Parathyroid adenoma (tissue), 2 donors: ENCODE measurements at regions not wholly inside any gene's neighbourhood (a gene's known extent, or its start where the extent isn't known, plus 50 kb on each side); places are given as distances from the start of the nearest gene placed in this dataset.

Experiments
- H2AFZ ChIP-seq: fragments of 300-600 bp; sonication (generic); one replicate; pipeline ENCODE4 v1.7.0; 2017; ENCODE audit warnings: antibody characterized with exemption, mild to moderate bottlenecking
- H3K27ac ChIP-seq: fragments of 300-600 bp; sonication (generic); one replicate; pipeline ENCODE4 v1.7.0; 2017
- H3K27me3 ChIP-seq: fragments of 300-600 bp; sonication (generic); one replicate; pipeline ENCODE4 v1.7.0; 2017; ENCODE audit warnings: low read length; ENCODE audit not compliant: control insufficient read depth, insufficient read depth
- H3K36me3 ChIP-seq: fragments of 300-600 bp; sonication (generic); one replicate; pipeline ENCODE4 v1.7.0; 2017; ENCODE audit warnings: low read length; ENCODE audit not compliant: control insufficient read depth, insufficient read depth
- H3K4me1 ChIP-seq: fragments of 300-600 bp; sonication (generic); one replicate; pipeline ENCODE4 v1.7.0; 2017; ENCODE audit warnings: control low read depth
- H3K4me2 ChIP-seq: fragments of 300-600 bp; sonication (generic); one replicate; pipeline ENCODE4 v1.7.0; 2017; ENCODE audit warnings: low read length
- H3K4me3 ChIP-seq: fragments of 300-600 bp; sonication (generic); one replicate; pipeline ENCODE4 v1.7.0; 2017; ENCODE audit warnings: low read depth, low read length
- H3K79me2 ChIP-seq: fragments of 300-600 bp; sonication (generic); one replicate; pipeline ENCODE4 v1.7.0; 2017; ENCODE audit warnings: control low read depth
- H3K9ac ChIP-seq: fragments of 300-600 bp; sonication (generic); one replicate; pipeline ENCODE4 v1.7.0; 2017; ENCODE audit warnings: mild to moderate bottlenecking
- H3K9me3 ChIP-seq: fragments of 300-600 bp; sonication (generic); one replicate; pipeline ENCODE4 v1.7.0; 2017; ENCODE audit warnings: low read length; ENCODE audit not compliant: control insufficient read depth
- TF ChIP-seq, protein P1 (sequence below): fragments of 300-600 bp; sonication (generic); IDR thresholded peaks from one replicate; pipeline ENCODE4 v1.7.0; 2017; ENCODE audit warnings: antibody characterized with exemption, mild to moderate bottlenecking
- donor health status: primary hyperparathyroidism.

DNA sequence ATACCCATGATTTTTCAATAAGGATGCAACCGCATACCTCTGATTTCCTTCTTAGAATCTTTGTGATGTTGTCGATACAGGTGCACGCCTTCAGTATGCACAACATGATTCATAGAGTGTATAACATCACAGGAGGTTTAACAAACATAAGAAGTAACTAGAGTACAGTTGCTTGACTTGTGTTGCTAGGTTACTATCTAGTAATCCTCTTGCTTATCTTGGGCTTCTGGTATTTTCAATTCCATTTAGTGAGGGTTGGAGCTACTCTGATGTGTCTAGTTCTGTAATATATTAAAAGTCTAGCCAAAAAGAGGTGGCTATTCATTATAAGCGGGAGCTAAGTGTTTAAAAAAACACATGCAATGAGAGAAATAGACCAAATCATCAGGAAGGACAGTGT is 85.5 kb upstream of the TENT5A start:
- H3K9ac ChIP-seq, result no peak overlapping the region
- no peaks in the 10 kb centered on the region for H3K27me3 ChIP-seq
- no peak overlapping the region for H3K4me2 ChIP-seq
- H3K9me3 ChIP-seq, result no peaks in the 10 kb centered on the region
- TF ChIP-seq, protein P1, sequence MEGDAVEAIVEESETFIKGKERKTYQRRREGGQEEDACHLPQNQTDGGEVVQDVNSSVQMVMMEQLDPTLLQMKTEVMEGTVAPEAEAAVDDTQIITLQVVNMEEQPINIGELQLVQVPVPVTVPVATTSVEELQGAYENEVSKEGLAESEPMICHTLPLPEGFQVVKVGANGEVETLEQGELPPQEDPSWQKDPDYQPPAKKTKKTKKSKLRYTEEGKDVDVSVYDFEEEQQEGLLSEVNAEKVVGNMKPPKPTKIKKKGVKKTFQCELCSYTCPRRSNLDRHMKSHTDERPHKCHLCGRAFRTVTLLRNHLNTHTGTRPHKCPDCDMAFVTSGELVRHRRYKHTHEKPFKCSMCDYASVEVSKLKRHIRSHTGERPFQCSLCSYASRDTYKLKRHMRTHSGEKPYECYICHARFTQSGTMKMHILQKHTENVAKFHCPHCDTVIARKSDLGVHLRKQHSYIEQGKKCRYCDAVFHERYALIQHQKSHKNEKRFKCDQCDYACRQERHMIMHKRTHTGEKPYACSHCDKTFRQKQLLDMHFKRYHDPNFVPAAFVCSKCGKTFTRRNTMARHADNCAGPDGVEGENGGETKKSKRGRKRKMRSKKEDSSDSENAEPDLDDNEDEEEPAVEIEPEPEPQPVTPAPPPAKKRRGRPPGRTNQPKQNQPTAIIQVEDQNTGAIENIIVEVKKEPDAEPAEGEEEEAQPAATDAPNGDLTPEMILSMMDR, result no peak
- no peak overlapping the region for H2AFZ ChIP-seq
- no peaks in the 10 kb centered on the region for H3K79me2 ChIP-seq
- no peaks in the 10 kb centered on the region for H3K36me3 ChIP-seq
- H3K4me1 ChIP-seq, result peaks cover 11% of the 10 kb centered on the region
- H3K4me3 ChIP-seq, result no peak overlapping the region
- no peak overlapping the region for H3K27ac ChIP-seq

DNA sequence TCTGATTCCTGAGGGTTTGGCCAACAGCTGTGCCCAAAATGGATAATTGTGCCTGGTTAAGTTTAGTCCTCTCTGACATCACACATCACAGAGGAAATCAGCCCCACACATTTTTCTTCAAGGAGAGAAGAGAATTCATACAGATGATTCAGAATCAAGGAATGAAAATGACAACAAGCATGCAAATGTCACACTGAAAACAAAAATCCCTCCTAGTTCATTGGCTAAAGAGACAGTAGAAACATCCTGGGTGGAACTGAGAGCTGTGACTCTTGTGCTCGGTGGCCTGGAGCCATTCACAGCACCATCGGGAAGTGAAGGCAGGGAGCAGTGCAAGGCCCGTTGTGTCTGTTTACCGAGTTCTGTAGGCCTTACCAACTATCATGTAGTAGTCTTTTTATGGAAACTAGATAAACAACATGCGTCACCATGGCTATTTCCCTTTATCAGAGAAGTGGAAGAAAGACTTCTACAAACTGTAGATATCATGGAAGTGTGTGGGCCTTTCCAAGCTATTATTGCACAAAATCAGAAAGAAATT is 81.7 kb upstream of the TENT5A start:
- H2AFZ ChIP-seq, result peak overlapping the region; percentile 34
- no peaks in the 10 kb centered on the region for H3K9me3 ChIP-seq
- H3K79me2 ChIP-seq, result no peaks in the 10 kb centered on the region
- TF ChIP-seq, protein P1, result no peak
- H3K27ac ChIP-seq, result no peak overlapping the region
- no peak overlapping the region for H3K4me3 ChIP-seq
- H3K4me1 ChIP-seq, result peaks cover 11% of the 10 kb centered on the region
- H3K36me3 ChIP-seq, result no peaks in the 10 kb centered on the region
- no peak overlapping the region for H3K4me2 ChIP-seq
- no peaks in the 10 kb centered on the region for H3K27me3 ChIP-seq
- H3K9ac ChIP-seq, result no peak overlapping the region

DNA sequence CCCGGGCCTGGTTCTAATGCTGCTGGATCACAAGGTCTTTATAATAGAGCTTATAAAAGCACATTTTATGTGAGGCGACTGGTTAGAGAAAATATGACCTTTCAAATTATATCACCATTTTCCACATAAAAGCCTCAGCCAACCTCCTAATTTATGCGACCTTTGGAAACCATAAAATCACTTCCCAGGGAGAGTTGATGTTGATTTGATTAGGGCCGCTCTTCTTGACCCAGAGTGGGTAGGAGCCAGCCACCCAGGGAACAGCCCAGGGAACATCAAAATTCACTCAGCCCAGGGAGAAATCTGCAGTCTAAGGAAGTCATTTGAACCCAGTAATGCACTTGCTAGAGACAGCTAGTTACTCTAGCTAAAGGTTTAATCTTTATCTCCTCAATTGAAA is 79.8 kb upstream of the TENT5A start:
- Histone ChIP-seq H3K27ac (no peak overlapping the region), H3K4me3 (no peak overlapping the region), H3K9me3 (no peaks in the 10 kb centered on the region), H3K9ac (no peak overlapping the region), H3K4me1 (no peaks in the 10 kb centered on the region), H3K36me3 (no peaks in the 10 kb centered on the region), H3K27me3 (no peaks in the 10 kb centered on the region), H3K4me2 (no peak overlapping the region), H3K79me2 (no peaks in the 10 kb centered on the region), H2AFZ (no peak overlapping the region)
- TF ChIP-seq, protein P1, result no peak

DNA sequence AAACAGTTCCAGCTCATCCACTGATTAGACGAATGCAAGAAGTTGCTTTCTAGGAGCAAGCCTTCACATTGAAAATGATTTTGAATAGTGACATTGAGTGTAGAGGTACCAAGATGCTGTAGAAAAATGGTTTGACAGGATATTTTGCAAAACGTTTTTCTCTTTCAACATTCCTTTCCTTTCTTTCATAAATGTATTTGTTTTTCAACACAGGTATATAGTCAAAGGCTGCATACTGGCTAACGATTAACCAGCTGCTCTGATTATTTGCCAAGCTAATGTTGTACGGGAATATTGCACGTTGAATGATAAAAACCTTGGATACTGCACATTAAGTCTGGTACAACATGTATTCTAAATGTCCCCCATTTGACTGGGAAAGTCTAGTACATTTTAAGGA is 78.8 kb upstream of the TENT5A start:
- Histone ChIP-seq H3K9me3 (no peaks in the 10 kb centered on the region), H3K9ac (no peak overlapping the region), H3K27me3 (no peaks in the 10 kb centered on the region), H2AFZ (no peak overlapping the region), H3K27ac (no peak overlapping the region), H3K4me1 (no peaks in the 10 kb centered on the region), H3K4me2 (no peak overlapping the region), H3K4me3 (no peak overlapping the region), H3K79me2 (no peaks in the 10 kb centered on the region), H3K36me3 (no peaks in the 10 kb centered on the region)
- TF ChIP-seq, protein P1, result no peak

DNA sequence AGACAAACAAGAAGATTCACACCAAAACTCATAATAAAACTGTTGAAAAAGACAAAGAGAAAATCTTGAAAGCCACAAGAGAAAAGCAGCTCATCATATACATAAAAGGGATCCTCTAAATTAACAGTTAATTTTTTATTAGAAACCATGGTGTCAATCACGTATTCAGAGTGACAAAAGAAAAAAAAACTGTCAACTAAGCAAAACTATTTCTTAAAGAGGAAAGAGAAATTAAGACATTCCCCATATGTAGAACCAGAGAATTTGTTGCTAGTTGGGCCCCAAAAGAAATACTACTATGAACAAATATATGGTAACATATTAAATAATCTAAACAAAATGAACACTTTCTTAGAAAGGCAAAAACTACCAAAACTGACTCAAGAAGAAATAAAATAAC is 74.3 kb upstream of the TENT5A start:
- no peak overlapping the region for H3K27ac ChIP-seq
- H3K4me1 ChIP-seq, result no peaks in the 10 kb centered on the region
- no peak overlapping the region for H3K4me2 ChIP-seq
- no peaks in the 10 kb centered on the region for H3K9me3 ChIP-seq
- TF ChIP-seq, protein P1, result no peak
- no peak overlapping the region for H3K9ac ChIP-seq
- H3K36me3 ChIP-seq, result no peaks in the 10 kb centered on the region
- no peaks in the 10 kb centered on the region for H3K79me2 ChIP-seq
- no peaks in the 10 kb centered on the region for H3K27me3 ChIP-seq
- no peak overlapping the region for H2AFZ ChIP-seq
- no peak overlapping the region for H3K4me3 ChIP-seq
